H7 (cell line): ENCODE measurements at regions not wholly inside any gene's neighbourhood (a gene's known extent, or its start where the extent isn't known, plus 50 kb on each side); places are given as distances from the start of the nearest gene placed in this dataset.

Experiments used
- DNase-seq: peaks from one replicate; pipeline ENCODE4 v3.0.0; 2012
- H3K27me3 ChIP-seq: 2 replicates; pipeline ENCODE4 v1.6.0; 2011; ENCODE audit warnings: mild to moderate bottlenecking, low read length; ENCODE audit not compliant: control insufficient read depth, insufficient read depth
- H3K36me3 ChIP-seq: replicated peaks from 2 replicates; pipeline ENCODE4 v1.5.1; 2011; ENCODE audit warnings: low read length; ENCODE audit not compliant: control insufficient read depth, insufficient read depth
- H3K4me3 ChIP-seq: 2 replicates; pipeline ENCODE4 v1.5.1; 2011; ENCODE audit warnings: low read depth, mild to moderate bottlenecking, control low read depth, low read length, moderate library complexity; ENCODE audit not compliant: insufficient read depth

DNA sequence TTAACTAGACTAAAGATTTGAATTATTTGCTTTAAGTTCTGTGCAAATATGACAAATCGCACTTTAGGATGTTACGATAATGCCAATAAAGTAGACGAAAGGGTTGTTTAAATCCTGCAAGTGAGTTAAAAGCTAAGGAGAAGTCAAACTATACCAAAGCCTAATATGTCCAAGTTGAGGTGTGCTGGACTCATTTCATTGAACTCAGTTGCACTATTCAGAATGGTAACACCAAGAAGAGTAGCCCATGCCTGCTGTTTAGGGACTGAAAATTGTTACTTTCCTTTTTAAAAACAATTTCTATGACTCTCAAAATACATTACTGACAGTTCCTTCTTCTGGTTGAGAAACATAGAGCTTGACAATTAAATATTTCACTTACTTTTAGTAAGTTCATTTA is 766.3 kb downstream of the DNAJB9 start:
- H3K27me3 ChIP-seq = no peaks in the 10 kb centered on the region
- H3K36me3 ChIP-seq = no peaks in the 10 kb centered on the region
- no peak overlapping the region for H3K4me3 ChIP-seq
- no peak for DNase-seq

DNA sequence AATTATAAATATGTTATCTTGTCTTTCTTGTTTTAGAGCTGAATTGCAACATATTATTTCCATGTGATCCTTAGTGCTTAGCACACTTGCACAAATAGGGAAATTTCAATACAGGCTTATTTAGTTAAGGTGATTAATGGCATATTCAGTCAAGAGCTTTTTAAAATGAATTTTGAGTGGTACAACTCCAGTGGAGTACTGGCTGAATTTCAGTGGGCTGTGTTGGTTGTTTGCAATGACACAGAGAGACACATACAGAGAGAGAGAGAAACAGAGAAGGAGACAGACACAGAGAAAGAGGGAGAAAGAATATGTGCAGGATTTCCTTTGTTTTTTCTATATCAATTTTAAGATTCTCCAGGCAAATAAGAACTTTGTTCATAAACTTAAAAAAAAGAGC is 766.9 kb downstream of the DNAJB9 start:
- Histone ChIP-seq H3K27me3 (no peaks in the 10 kb centered on the region), H3K4me3 (no peak overlapping the region), H3K36me3 (no peaks in the 10 kb centered on the region)
- no peak for DNase-seq

DNA sequence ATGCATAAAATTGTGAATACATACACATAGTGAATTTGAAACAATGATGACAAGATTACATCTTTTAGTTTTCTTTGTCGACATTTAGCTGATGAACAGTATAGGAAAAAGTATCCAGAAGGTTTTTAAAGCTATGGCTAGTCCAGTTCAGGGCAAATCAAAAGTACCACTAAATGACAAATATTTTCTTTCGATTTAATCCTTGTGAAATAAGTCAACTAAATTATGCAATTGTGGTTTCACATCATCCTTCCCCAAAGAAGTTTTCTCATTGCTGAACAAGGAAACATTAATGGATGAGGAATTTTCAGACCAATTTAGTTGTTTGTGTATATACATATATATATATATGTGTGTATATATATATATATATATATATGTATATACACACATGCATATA is 774.0 kb downstream of the DNAJB9 start:
- H3K4me3 ChIP-seq = no peak overlapping the region
- no peaks in the 10 kb centered on the region for H3K36me3 ChIP-seq
- no peak for DNase-seq
- no peaks in the 10 kb centered on the region for H3K27me3 ChIP-seq

DNA sequence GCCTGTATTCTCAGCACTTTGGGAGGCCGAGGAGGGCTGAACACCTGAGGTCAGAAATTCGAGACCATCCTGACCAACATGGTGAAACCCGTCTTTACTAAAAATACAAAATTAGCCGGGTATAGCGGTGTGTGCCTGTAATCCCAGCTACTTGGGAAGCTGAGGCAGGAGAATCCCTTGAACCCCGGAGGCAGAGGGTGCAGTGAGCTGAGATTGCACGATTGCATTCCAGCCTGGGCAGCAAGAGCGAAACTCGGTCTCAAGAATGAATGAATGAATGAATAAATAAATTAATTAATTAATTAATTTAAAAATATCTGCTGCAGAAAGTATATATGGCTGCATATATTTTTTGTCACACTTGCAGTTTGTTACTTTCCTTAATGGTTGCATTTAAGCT is 781.8 kb downstream of the DNAJB9 start:
- Histone ChIP-seq H3K36me3 (no peaks in the 10 kb centered on the region), H3K4me3 (no peak overlapping the region), H3K27me3 (no peaks in the 10 kb centered on the region)
- DNase-seq = no peak

DNA sequence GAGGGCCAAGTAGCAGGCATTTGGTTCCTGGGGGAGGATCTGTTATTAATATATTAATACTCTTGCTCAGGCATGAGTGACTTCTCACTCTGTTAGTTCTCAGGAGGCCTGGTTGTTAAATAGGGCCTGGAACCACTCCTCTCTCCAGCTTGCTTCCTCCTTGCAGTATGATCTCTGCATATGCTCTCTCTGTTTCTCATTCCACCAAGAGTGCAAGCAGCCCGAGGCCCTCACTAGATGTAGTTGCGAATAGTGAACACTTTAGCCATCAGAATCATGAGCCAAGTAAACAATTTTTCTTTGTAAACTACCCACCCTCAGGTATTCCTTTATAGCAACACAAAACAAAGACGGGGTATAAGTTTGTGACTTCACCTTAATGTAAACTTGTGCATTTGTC is 784.3 kb downstream of the DNAJB9 start:
- DNase-seq = no peak
- Histone ChIP-seq H3K27me3 (no peaks in the 10 kb centered on the region), H3K36me3 (no peaks in the 10 kb centered on the region), H3K4me3 (no peak overlapping the region)

DNA sequence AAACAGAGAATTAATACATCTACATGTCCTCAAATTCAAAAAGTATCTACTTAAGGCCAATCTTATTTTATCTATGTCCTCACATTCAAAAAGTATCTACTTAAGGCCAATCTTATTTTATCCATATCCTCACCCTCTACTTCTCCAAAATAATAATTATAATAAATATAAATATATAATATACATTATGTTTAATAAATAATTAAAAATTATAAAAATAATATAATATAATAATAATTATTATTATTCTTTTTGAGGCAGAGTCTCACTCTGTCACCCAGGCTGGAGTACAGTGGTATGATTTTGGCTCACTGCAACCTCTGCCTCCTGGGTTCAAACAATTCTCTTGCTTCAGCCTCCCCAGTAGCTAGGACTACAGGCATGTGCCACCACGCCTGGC is 784.9 kb downstream of the DNAJB9 start:
- no peak for DNase-seq
- Histone ChIP-seq H3K36me3 (no peaks in the 10 kb centered on the region), H3K27me3 (no peaks in the 10 kb centered on the region), H3K4me3 (no peak overlapping the region)

DNA sequence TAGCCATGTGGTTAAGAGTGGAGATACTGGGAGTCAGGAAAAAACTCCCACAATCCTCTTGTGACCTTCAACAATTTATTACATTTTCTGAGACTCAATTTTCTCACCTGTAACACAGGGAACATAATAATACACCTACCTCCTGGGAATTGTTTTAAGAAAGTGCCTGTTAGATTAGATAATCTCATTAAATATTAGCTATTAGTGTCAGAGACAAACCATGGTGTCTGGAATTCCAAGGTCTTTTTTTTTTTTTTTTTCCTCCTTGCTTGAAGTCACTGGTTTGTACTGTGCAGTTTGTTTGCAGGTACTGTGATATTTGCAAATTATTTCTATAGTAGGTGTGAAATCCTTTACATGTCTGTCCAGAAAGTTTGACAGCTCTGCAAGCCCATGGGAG is 806.1 kb downstream of the DNAJB9 start:
- H3K4me3 ChIP-seq = no peak overlapping the region
- no peak for DNase-seq
- no peaks in the 10 kb centered on the region for H3K36me3 ChIP-seq
- no peaks in the 10 kb centered on the region for H3K27me3 ChIP-seq

DNA sequence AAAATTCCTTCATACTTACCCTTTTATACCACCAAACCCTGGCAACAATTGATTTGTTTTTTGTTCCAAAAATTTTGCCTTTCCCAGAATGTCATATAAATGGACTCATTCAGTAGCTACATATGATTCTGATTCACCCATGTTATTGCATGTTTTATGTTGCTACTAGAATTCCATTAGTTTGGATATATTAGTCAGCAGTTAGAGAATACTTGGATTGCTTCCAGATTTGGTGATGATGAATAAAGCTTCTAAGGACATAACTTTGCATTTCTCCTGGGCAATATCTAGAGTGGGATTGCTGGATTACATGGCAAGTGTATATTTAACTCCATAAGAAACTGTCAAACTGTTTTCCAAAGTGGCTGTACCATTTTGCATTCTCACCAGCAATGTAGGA is 806.9 kb downstream of the DNAJB9 start:
- DNase-seq = no peak
- Histone ChIP-seq H3K4me3 (no peak overlapping the region), H3K36me3 (no peaks in the 10 kb centered on the region), H3K27me3 (no peaks in the 10 kb centered on the region)

DNA sequence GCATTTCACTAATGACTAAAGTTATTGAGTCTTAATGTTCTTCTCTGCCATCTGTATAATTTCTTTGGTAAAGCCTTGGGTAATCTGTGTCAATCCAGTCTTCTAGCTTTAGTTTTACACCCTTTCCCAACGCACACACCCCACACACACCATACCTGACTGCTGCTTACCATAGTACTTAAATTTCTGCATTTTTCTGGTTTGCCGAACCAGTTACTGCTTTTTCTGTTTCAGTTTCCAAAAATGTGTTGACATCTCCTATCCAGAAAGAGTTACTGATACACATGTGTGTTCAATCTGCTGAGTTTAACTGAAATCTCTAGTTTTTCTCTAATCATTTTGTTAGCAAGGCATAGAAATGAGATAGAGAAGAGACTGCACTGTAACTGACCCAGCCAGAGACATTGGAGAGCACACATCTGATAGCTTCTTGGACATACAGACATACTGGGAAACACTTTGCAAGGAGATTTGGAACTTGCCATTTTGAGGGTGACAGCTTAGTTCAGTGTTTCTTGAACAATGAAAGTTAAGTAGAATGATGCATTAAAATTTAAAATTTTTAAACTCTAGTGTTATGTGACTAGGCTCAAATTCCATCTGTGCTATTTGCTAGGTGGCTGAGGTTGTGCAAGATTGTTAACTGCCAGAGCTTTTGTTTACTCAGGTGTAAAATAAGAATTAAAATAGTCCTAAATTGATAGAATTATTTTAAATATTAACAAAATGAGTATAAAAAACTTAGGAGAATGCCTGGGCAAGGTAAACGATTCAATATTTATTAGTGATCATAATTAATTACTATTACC is 807.6 kb downstream of the DNAJB9 start:
- no peaks in the 10 kb centered on the region for H3K36me3 ChIP-seq
- H3K27me3 ChIP-seq = no peaks in the 10 kb centered on the region
- no peak for DNase-seq
- no peak overlapping the region for H3K4me3 ChIP-seq

DNA sequence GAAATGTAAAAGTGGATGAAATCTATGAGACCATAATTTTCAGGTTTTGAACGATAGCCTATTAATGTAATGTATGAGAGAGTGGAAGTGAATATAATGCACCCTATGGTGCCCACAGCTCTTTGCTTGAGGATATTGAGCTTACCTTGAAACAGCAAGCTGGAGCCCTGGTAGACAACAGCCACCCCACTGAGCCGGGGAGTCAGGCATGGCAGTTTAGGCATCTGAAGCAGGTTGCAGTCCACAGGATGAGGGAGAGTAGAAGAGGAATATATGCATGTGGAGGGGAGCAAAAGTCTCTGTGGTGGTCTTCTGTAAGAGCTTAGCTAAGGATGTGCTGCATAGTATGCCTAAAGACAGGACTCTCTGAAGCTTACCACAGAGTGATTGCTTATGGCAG is 817.3 kb downstream of the DNAJB9 start:
- DNase-seq = no peak
- no peaks in the 10 kb centered on the region for H3K36me3 ChIP-seq
- no peaks in the 10 kb centered on the region for H3K27me3 ChIP-seq
- no peak overlapping the region for H3K4me3 ChIP-seq

DNA sequence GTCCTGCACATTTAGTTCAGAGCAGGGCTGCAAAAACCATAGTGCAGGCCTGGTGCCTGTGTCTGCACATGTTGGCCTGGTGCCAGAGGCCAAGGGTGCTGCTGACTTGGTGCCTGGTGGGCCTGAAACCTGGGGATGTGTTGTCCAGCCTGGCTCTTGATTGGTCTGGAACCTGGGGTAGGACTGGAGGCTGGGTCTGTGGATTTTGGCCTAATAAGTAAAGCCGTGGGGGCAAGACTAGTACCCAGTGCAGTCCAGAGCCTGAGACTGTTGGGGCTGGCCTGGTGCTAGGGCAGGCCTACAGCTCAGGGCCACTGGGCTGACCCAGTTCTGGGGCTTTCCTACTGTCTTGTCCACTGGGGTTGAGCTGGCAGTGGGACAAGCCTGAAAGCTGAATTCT is 817.9 kb downstream of the DNAJB9 start:
- DNase-seq = no peak
- no peaks in the 10 kb centered on the region for H3K36me3 ChIP-seq
- no peaks in the 10 kb centered on the region for H3K27me3 ChIP-seq
- H3K4me3 ChIP-seq = no peak overlapping the region

DNA sequence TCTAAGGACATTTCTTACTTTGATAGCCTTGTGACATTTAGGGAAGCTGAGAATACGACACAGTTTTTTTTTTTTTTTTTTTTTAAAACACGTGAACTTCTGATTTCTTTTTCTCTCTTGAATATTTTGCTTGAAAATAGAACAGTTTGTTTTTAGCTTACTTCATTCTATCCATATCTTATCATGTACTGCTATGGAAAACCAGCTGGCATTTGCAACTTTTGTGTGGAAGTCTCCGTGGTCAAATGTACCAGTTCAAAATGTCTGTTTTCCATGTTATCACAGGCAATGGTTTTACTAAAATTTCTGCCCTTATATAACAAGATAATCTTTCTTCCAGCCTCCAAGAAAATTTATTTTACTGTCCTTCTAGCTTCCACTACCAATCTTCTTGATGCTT is 821.6 kb downstream of the DNAJB9 start:
- H3K36me3 ChIP-seq = no peaks in the 10 kb centered on the region
- no peak for DNase-seq
- H3K4me3 ChIP-seq = no peak overlapping the region
- H3K27me3 ChIP-seq = no peaks in the 10 kb centered on the region

DNA sequence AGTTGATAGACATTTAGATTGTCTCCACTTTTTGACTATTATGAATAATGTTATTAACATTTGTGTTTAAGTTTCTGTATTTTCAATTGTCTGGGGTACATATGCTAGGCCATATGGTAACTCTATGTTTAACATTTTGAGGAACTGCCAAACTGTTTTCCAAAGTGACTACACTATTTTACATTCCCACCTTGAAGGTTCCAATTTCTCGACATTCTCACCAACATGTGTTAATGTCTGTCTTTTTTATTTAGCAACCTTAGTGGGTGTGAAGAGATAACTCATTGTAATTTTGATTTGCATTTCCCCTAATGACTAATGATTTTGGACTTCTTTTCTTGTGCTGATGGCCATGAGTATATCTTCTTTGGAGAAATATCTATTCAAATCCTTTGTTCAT is 832.4 kb downstream of the DNAJB9 start:
- no peaks in the 10 kb centered on the region for H3K36me3 ChIP-seq
- no peak for DNase-seq
- H3K27me3 ChIP-seq = no peaks in the 10 kb centered on the region
- H3K4me3 ChIP-seq = no peak overlapping the region

DNA sequence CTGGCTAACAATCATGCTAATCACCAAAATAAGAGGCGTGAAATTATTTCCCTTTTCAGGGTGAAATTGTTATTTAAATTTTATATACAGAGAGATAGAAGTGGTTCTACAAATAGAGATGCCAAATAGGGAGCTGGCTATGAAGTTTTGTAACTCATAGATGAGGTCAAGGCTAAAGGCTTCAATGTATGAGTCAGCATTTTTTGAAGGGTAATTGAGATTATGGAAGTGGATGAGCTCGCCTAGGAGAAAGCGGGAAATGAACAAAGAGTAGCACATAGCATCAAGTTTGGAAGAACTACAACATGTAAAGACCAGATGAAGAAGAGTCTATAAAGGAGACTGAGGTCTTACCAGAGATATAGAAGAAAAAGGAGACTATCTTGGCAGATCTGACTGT is 838.1 kb downstream of the DNAJB9 start:
- Histone ChIP-seq H3K4me3 (no peak overlapping the region), H3K36me3 (no peaks in the 10 kb centered on the region), H3K27me3 (no peaks in the 10 kb centered on the region)
- no peak for DNase-seq

DNA sequence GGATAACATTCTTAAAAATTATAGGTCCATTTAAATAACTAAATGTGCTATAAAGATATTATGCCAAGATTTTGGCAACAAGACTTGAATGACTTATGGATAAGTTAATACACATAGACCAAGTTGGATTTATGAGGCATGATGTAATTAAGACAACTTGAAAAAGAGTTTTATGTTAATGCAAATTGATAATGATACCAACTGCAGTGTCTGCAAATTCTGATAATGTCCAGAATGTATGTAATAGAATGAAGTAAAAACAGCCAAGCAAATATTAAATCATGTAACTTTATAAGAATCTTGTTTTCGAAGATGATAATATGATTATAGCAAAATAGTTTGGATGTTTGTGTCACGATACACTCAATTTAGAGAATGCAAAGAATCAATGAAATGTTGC is 868.3 kb downstream of the DNAJB9 start:
- DNase-seq = no peak
- H3K36me3 ChIP-seq = no peaks in the 10 kb centered on the region
- no peaks in the 10 kb centered on the region for H3K27me3 ChIP-seq
- no peak overlapping the region for H3K4me3 ChIP-seq

DNA sequence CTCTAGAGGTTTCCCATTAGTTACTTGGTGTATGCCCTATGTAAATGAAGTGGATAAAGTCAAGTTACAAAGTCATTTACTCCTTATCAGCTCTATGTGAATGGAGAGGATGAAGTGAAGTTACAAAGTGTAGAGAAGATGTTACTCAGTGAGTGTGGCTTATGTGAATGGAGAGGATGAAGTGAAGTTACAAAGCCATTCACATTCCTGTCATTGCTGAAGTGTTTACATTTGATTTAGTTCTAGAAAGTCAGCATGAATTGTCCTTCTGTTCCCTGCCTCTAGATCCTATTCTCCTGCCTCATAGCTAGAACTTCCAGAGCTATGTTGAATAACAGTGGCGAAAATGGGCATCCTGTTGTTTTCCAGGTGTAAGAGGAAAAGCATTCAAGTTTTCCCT is 880.1 kb downstream of the DNAJB9 start:
- no peak overlapping the region for H3K4me3 ChIP-seq
- H3K27me3 ChIP-seq = no peaks in the 10 kb centered on the region
- H3K36me3 ChIP-seq = no peaks in the 10 kb centered on the region
- DNase-seq = no peak
